Amniotic epithelial cell (primary cell): ENCODE measurements at regions not wholly inside any gene's neighbourhood (a gene's known extent, or its start where the extent isn't known, plus 50 kb on each side); places are given as distances from the start of the nearest gene placed in this dataset.

ENCODE experiments used
- DNase-seq: peaks from one replicate; pipeline ENCODE4 v3.0.0-alpha.2; 2010; ENCODE audit warnings: low read depth

DNA sequence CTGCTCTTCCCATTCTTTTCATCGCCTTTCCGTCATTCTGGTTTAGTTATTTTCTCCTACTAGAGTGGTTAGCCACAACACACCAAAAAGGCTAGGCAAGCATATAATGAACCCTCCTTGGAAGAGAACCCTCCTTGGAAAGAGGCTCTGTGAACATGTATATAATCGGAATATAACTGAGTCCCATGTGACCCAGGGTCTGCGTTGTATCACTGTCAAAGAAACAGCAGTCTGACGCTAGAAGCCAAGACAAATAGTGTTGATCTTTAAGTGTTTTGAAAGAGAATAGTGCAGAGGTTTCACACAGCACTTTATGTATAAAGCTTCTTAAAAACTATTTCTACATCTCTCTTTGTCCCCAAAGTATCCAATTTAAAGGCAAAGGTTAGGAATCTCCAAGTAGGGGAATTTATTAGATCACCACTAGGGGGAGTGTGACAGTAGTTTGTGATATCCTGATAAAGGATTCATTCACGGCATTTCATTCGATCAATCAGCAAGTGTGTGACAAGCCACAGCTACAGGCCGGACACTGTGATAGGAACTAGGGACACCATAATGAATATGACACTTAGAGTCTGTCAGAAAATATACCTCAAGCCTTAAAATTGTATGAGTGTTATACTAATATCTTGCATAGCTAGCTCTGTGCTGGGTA is 395.3 kb downstream of the CD109 start:
- peak; percentile 39 for DNase-seq

GRCh38 chr6:74087899-74088298 is 391.9 kb downstream of the CD109 start:
- DNase-seq = peak; percentile 51

- DNase-seq = no peak
Observed at GRCh38 chr6:74075896-74076295, 379.9 kb downstream of the CD109 start.

GRCh38 chr6:74075323-74075722 is 379.3 kb downstream of the CD109 start:
- peak; percentile 35 for DNase-seq

DNA sequence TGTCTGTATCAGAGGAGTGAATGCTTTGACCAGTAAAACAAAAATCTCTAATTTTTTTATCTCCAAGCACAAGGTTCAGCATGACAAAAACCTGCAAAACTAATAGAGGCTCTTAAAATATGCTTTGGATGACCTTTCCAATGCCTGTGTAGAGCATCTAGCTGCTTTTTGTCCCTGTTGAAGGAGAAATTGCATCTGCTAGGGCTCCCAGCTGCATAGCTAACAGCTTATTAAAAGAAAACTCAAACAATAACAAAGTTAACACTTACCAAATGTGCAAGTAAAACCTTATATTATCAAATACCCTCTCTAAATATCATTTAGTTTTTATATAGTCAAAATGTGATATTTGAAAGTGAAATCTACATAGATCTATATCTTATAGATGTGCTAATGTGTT is 378.6 kb downstream of the CD109 start:
- DNase-seq = no peak

DNA sequence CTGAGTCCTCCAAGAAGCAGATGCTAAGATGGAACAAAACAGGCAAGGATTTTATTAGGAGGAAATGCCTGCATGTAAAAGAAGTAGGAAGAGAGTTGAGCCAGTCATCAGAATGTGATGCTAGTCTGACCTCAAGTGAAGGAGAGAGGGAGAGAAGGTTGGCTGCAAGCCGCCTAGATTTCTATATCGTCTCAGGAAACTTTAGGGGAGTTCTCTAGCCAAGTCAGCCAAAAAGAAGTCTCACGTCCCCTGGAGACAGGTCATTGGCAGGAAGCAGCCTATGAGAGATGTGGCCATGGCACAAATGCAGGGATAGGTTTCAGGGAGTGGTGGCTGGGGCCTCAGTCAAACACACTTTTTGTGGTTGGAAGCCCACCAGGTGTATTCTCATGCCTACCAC is 378.0 kb downstream of the CD109 start:
- DNase-seq = peak; percentile 7

DNA sequence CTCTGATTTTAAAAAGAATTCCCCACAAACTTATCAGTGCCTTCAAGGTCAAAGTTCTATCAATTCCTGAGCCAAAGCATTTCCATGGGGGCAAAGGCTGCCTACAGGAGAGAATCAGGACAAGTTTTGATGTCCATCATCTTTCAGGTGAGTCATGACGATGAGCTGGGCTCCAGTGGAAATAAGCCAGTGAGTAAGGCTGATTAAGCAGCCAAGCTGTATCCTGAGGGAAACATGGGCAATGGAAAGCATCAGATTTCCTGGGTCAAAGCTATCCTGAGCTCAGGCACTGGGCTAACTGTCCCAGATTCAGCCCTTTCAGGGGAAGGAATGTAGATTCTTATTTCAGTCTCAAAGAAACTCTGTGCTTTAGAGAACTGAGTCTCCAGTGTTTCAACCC is 377.4 kb downstream of the CD109 start:
- peak; percentile 60 for DNase-seq

DNA sequence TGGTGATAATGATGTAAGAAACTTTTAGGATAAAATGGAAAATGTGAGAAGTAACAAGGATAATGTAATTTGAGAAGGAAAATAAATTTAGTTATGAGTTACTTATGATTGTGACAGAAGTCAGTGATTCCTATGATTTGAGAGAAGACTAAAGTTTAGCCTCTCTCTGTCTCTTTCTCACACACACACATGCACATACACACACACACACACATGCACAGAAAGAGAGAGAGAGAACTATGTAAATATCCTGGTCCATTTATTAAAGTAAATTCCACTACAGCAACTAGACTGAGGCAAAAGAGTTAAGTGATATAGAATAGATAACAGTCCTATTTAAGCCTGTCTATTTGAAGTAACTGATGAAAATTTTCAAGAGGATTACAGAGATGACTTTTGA is 375.2 kb downstream of the CD109 start:
- DNase-seq = no peak

DNA sequence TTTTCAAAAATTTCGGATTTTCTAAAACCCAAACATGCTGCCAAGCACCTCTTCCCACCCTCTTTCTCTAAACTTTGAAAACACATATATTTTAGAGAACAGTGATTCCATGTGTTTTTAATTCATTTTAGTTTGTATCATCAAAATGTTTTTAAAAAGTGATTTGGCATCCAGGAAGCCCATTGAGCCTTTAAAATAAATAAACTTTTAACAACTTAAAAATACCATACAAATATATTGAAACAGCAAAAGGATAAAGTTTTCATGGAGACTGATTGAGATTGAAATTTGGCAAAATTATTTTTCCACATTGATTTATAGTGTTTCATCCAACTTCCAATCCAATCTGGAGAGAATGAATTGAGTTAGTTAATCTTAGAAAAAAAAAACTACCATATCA is 374.7 kb downstream of the CD109 start:
- DNase-seq = no peak

- peak; percentile 50 for DNase-seq
Observed at GRCh38 chr6:74070091-74070490, 374.1 kb downstream of the CD109 start.

- DNase-seq = peak; percentile 34
Observed at GRCh38 chr6:74069089-74069581, 373.1 kb downstream of the CD109 start.

GRCh38 chr6:74066168-74066871 is 370.3 kb downstream of the CD109 start:
- DNase-seq = peak; percentile 27

- no peak for DNase-seq
Observed at GRCh38 chr6:74065705-74066104, 369.7 kb downstream of the CD109 start.

GRCh38 chr6:74063391-74063790 is 367.4 kb downstream of the CD109 start:
- no peak for DNase-seq

GRCh38 chr6:74061201-74061600 is 365.2 kb downstream of the CD109 start:
- no peak for DNase-seq

GRCh38 chr6:74060354-74060753 is 364.4 kb downstream of the CD109 start:
- DNase-seq = no peak

- no peak for DNase-seq
Observed at GRCh38 chr6:74058606-74059005, 362.6 kb downstream of the CD109 start.

GRCh38 chr6:74057326-74057725 is 361.3 kb downstream of the CD109 start:
- DNase-seq = no peak

- DNase-seq = no peak
Observed at GRCh38 chr6:74054190-74054589, 358.2 kb downstream of the CD109 start.

GRCh38 chr6:74050921-74051320 is 354.9 kb downstream of the CD109 start:
- DNase-seq = no peak

GRCh38 chr6:74048387-74048786 is 352.4 kb downstream of the CD109 start:
- no peak for DNase-seq

DNA sequence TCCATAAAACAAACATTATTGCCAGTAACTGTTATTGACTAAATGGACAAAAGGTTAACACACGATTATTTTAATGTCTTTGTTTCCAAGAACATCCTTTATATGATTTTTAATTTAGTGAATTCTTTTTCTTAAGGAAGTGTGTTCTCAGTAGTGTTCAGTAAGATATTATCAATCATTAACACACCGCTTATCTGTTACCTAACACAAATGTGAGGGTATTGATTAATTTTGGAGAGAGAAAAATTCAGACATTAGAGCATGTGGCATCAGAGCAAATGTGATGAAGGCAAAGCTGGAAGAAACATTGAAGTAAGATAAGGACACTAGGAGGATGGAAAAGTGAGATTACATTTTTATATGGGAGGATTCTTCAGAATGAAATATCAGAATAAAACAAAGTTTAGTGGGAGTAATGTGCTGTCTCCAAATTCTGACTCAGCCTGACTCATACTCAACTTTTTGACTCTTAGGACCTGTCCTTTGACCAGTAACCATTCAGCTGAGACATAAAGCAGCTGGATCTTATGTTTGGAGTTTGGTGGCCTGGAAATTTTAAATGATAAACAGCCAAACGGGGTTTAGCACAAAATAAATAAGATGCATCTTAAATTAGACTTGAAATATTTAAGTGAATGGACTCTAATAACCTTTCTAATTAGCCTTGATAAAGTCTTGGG is 348.6 kb downstream of the CD109 start:
- peak; percentile 34 for DNase-seq

DNA sequence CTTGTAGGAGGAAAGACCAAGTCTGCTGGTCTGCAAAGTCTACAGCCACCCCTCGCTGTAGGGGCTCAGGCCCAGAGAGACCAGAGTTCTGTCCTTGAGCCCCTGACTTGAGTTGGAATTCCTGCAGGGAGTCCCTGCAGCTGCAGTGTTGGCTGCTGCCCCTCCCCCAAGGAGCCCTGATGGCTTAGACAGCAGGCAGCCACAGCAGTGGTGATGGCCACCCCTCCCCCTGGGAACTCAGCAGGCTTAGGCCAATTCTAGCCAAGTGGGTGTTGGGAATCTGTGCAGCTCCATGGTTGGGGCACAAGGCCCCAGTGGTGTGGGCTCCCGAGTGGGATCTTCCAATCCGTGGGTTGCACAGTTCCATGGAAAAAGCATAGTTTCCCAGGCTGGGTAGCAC is 345.4 kb downstream of the CD109 start:
- no peak for DNase-seq
